ENCODE measurements at regions not wholly inside any gene's neighbourhood (a gene's known extent, or its start where the extent isn't known, plus 50 kb on each side); places are given as distances from the start of the nearest gene placed in this dataset.

GRCh38 chr21:24308183-24308582 is 1299.1 kb downstream of the MRPL39 start:
- intact Hi-C loops (cut with micrococcal nuclease) = no loop called here
- H3K36me3 Mint-ChIP-seq (ENCODE audit: low read depth) = no peaks in the 10 kb centered on the region
- H3K27me3 Mint-ChIP-seq = no peaks in the 10 kb centered on the region
- DNase-seq = no peak
- H3K4me1 Mint-ChIP-seq = no peaks in the 10 kb centered on the region
- H3K9me3 Mint-ChIP-seq = no peaks in the 10 kb centered on the region
- no peak overlapping the region for H3K4me3 Mint-ChIP-seq
- no peak overlapping the region for H3K27ac Mint-ChIP-seq

GRCh38 chr21:24302400-24302799 is 1304.9 kb downstream of the MRPL39 start:
- no peaks in the 10 kb centered on the region for H3K27me3 Mint-ChIP-seq
- H3K36me3 Mint-ChIP-seq (ENCODE audit: low read depth) = no peaks in the 10 kb centered on the region
- no peak overlapping the region for H3K27ac Mint-ChIP-seq
- H3K4me3 Mint-ChIP-seq = no peak overlapping the region
- DNase-seq = no peak
- H3K9me3 Mint-ChIP-seq = no peaks in the 10 kb centered on the region
- H3K4me1 Mint-ChIP-seq = no peaks in the 10 kb centered on the region
- intact Hi-C loops (cut with micrococcal nuclease) = no loop called here

GRCh38 chr21:24298040-24298439 is 1309.2 kb downstream of the MRPL39 start:
- Mint-ChIP-seq H3K9me3 (no peaks in the 10 kb centered on the region), H3K27ac (no peak overlapping the region), H3K27me3 (no peaks in the 10 kb centered on the region), H3K4me3 (no peak overlapping the region), H3K36me3 (ENCODE audit: low read depth) (no peaks in the 10 kb centered on the region), H3K4me1 (no peaks in the 10 kb centered on the region)
- intact Hi-C loops (cut with micrococcal nuclease) = no loop called here
- no peak for DNase-seq

GRCh38 chr21:24294171-24294570 is 1313.1 kb downstream of the MRPL39 start:
- intact Hi-C loops (cut with micrococcal nuclease) = no loop called here
- Mint-ChIP-seq H3K27me3 (no peaks in the 10 kb centered on the region), H3K27ac (no peak overlapping the region), H3K4me1 (peaks cover 6% of the 10 kb centered on the region), H3K9me3 (no peaks in the 10 kb centered on the region), H3K36me3 (ENCODE audit: low read depth) (no peaks in the 10 kb centered on the region), H3K4me3 (no peak overlapping the region)
- no peak for DNase-seq

- Mint-ChIP-seq H3K4me3 (peak overlapping the region; percentile 10), H3K27ac (no peak overlapping the region)
- peak; percentile 84 for DNase-seq
These were observed 1317.0 kb downstream of the MRPL39 start for GRCh38 chr21:24290151-24290833.

DNA sequence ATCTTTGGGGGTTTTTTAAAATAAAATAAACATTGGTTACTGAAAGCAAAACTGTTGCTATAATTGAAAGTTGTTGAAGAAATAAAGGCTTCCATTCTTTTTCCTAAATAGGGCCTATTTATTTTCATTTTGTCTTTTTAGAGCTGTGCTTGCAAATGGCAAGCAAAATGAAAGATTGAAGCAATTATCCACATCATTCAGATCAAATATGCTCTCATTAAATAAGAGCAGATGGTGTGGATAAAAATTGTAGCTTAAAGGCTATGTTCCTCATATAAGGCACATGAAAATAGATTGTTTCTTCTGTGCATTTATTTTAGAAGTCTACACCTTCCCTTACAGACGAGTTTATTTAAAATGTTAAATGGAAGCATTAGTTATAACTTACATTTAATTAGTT is 1317.7 kb downstream of the MRPL39 start:
- H3K27me3 Mint-ChIP-seq = no peaks in the 10 kb centered on the region
- H3K36me3 Mint-ChIP-seq (ENCODE audit: low read depth) = no peaks in the 10 kb centered on the region
- intact Hi-C loops (cut with micrococcal nuclease) = no loop called here
- H3K4me3 Mint-ChIP-seq = no peak overlapping the region
- H3K9me3 Mint-ChIP-seq = no peaks in the 10 kb centered on the region
- peaks cover 6% of the 10 kb centered on the region for H3K4me1 Mint-ChIP-seq
- DNase-seq = no peak
- no peak overlapping the region for H3K27ac Mint-ChIP-seq

More at GRCh38 chr21:24290151-24290833, 1317.0 kb downstream of the MRPL39 start:
- Mint-ChIP-seq H3K36me3 (ENCODE audit: low read depth) (no peaks in the 10 kb centered on the region), H3K27me3 (no peaks in the 10 kb centered on the region), H3K4me1 (peaks cover 6% of the 10 kb centered on the region), H3K9me3 (no peaks in the 10 kb centered on the region)
- intact Hi-C loops (cut with micrococcal nuclease) = no loop called here

- no peak overlapping the region for H3K4me3 Mint-ChIP-seq
- no peaks in the 10 kb centered on the region for H3K9me3 Mint-ChIP-seq
- no peak overlapping the region for H3K27ac Mint-ChIP-seq
- no peaks in the 10 kb centered on the region for H3K27me3 Mint-ChIP-seq
- intact Hi-C loops (cut with micrococcal nuclease) = no loop called here
- H3K36me3 Mint-ChIP-seq (ENCODE audit: low read depth) = no peaks in the 10 kb centered on the region
- no peaks in the 10 kb centered on the region for H3K4me1 Mint-ChIP-seq
- no peak for DNase-seq
These were observed 1326.7 kb downstream of the MRPL39 start for GRCh38 chr21:24280596-24280995.

GRCh38 chr21:24278711-24279110 is 1328.6 kb downstream of the MRPL39 start:
- H3K27me3 Mint-ChIP-seq = no peaks in the 10 kb centered on the region
- H3K36me3 Mint-ChIP-seq (ENCODE audit: low read depth) = no peaks in the 10 kb centered on the region
- no peak for DNase-seq
- intact Hi-C loops (cut with micrococcal nuclease) = no loop called here
- H3K4me1 Mint-ChIP-seq = no peaks in the 10 kb centered on the region
- no peak overlapping the region for H3K4me3 Mint-ChIP-seq
- H3K27ac Mint-ChIP-seq = no peak overlapping the region
- no peaks in the 10 kb centered on the region for H3K9me3 Mint-ChIP-seq

DNA sequence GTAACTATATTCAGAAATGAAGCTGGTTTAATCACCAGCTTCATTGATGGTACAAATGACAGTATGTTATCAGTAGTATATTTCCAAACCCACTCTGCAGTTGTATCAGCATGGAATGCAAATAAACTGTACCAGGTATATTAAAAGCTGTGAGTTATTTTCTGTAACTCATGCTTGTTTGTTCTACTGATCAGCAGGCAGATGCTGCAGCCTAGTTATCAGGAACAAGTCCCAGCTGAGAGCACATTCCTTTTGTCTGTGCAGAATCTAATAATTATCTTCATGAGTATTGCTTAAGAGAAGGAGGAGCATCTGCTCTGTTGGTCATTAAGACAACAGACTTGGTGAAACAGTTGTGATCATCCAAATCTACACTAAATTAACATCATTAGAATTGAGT is 1331.1 kb downstream of the MRPL39 start:
- Mint-ChIP-seq H3K36me3 (ENCODE audit: low read depth) (no peaks in the 10 kb centered on the region), H3K4me3 (no peak overlapping the region), H3K27me3 (no peaks in the 10 kb centered on the region), H3K4me1 (no peaks in the 10 kb centered on the region), H3K27ac (no peak overlapping the region), H3K9me3 (no peaks in the 10 kb centered on the region)
- intact Hi-C loops (cut with micrococcal nuclease) = no loop called here
- no peak for DNase-seq

- intact Hi-C loops (cut with micrococcal nuclease) = no loop called here
- Mint-ChIP-seq H3K36me3 (ENCODE audit: low read depth) (no peaks in the 10 kb centered on the region), H3K27ac (no peak overlapping the region), H3K4me1 (no peaks in the 10 kb centered on the region), H3K9me3 (no peaks in the 10 kb centered on the region), H3K4me3 (no peak overlapping the region), H3K27me3 (no peaks in the 10 kb centered on the region)
- no peak for DNase-seq
These were observed 1331.7 kb downstream of the MRPL39 start for GRCh38 chr21:24275616-24276015.

DNA sequence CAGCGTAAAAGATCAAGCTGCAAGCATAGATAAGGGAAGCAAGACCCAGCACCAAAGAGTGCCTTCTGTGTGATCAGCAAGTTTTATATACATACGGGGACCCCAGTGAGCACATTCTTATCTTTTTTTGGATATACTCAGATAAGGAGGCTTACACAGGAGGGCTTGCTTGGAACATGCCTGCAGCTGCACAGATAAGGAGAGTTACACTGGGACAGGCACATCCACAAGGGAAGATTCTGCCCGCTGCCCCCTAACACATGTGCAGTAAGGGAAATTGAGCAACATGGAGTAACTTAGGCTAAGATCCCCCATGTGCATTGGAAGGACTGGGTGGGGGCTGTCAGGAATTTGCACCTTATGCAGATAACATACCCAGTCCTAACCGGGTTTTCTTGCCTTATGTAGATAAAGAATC is 1334.8 kb downstream of the MRPL39 start:
- Mint-ChIP-seq H3K36me3 (ENCODE audit: low read depth) (no peaks in the 10 kb centered on the region), H3K9me3 (no peaks in the 10 kb centered on the region), H3K4me3 (no peak overlapping the region), H3K4me1 (no peaks in the 10 kb centered on the region), H3K27me3 (no peaks in the 10 kb centered on the region), H3K27ac (no peak overlapping the region)
- intact Hi-C loops (cut with micrococcal nuclease) = no loop called here
- DNase-seq = no peak

- no peaks in the 10 kb centered on the region for H3K9me3 Mint-ChIP-seq
- no peak overlapping the region for H3K27ac Mint-ChIP-seq
- H3K27me3 Mint-ChIP-seq = no peaks in the 10 kb centered on the region
- intact Hi-C loops (cut with micrococcal nuclease) = no loop called here
- no peak overlapping the region for H3K4me3 Mint-ChIP-seq
- H3K4me1 Mint-ChIP-seq = no peaks in the 10 kb centered on the region
- H3K36me3 Mint-ChIP-seq (ENCODE audit: low read depth) = no peaks in the 10 kb centered on the region
- no peak for DNase-seq
These were observed 1341.3 kb downstream of the MRPL39 start for GRCh38 chr21:24265987-24266386.

GRCh38 chr21:24260751-24261150 is 1346.5 kb downstream of the MRPL39 start:
- Mint-ChIP-seq H3K4me1 (peaks cover 2% of the 10 kb centered on the region), H3K4me3 (no peak overlapping the region), H3K9me3 (no peaks in the 10 kb centered on the region), H3K27ac (no peak overlapping the region), H3K36me3 (ENCODE audit: low read depth) (no peaks in the 10 kb centered on the region), H3K27me3 (no peaks in the 10 kb centered on the region)
- no peak for DNase-seq
- intact Hi-C loops (cut with micrococcal nuclease) = no loop called here

- no peak for DNase-seq
- no peak overlapping the region for H3K27ac Mint-ChIP-seq
These were observed 1348.0 kb downstream of the MRPL39 start for GRCh38 chr21:24259241-24259640.

DNA sequence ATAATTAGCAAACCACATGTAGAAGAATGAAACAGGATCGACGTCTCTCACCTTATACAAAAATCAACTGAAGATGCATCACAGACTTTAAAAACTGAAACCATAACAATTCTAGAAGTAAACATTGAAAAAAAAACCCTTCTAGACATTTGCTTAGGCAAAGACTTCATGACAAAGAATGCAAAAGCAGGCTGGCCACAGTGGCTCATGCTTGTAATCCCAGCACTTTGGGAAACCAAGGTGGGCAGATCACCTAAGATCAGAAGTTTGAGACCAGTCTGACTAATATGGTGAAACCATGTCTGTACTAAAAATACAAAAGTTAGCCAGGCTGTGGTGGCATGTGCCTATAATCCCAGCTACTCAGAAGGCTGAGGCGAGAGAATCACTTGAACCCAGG is 1351.7 kb downstream of the MRPL39 start:
- Mint-ChIP-seq H3K9me3 (no peaks in the 10 kb centered on the region), H3K4me1 (peaks cover 2% of the 10 kb centered on the region), H3K36me3 (ENCODE audit: low read depth) (no peaks in the 10 kb centered on the region), H3K4me3 (no peak overlapping the region), H3K27me3 (no peaks in the 10 kb centered on the region), H3K27ac (no peak overlapping the region)
- DNase-seq = no peak
- intact Hi-C loops (cut with micrococcal nuclease) = no loop called here

More at GRCh38 chr21:24259241-24259640, 1348.0 kb downstream of the MRPL39 start:
- Mint-ChIP-seq H3K27me3 (no peaks in the 10 kb centered on the region), H3K4me3 (no peak overlapping the region), H3K9me3 (no peaks in the 10 kb centered on the region), H3K4me1 (peaks cover 2% of the 10 kb centered on the region), H3K36me3 (ENCODE audit: low read depth) (no peaks in the 10 kb centered on the region)
- intact Hi-C loops (cut with micrococcal nuclease) = no loop called here

All from activated CD4-positive, alpha-beta T cell treated with anti-CD3 and anti-CD28 coated beads, Interleukin-2, amount 10 ng/mL, durations not matched to agents 24 days and 14 days (primary cell).